GM12892 (cell line): ENCODE measurements at regions not wholly inside any gene's neighbourhood (a gene's known extent, or its start where the extent isn't known, plus 50 kb on each side); places are given as distances from the start of the nearest gene placed in this dataset.

ENCODE experiments used
- POLR2A ChIP-seq: IDR thresholded peaks from 2 replicates; pipeline ENCODE4 v1.6.1; 2011; ENCODE audit warnings: low read depth, low read length, control low read depth
- POLR2AphosphoS5 ChIP-seq: IDR thresholded peaks from 2 replicates; pipeline ENCODE4 v1.6.1; 2011; ENCODE audit warnings: low read depth, low read length, control low read depth

DNA sequence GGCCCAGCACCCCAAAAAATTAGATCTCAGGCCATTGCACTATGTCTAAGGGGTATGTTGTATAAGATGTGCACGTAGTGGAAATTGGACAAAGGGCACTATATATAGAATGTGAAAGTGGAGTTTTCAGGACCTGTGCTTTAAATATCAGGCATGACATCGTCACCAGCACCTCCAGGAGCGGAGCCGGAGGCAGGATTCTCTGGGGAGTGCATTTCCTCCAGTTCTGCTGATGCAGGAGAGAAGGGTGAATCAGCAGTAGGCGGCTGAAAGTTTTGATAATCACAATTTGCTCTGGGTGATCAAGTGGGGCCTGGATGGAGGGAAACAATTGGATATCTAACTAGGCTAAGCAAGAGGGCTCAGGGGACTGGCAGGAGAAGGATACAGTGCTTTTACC is 69.1 kb upstream of the NTM start:
- TF ChIP-seq POLR2A: no peak
- TF ChIP-seq POLR2AphosphoS5: no peak
